GM12872 (cell line): ENCODE measurements at regions not wholly inside any gene's neighbourhood (a gene's known extent, or its start where the extent isn't known, plus 50 kb on each side); places are given as distances from the start of the nearest gene placed in this dataset.

Source experiments
- CTCF ChIP-seq: IDR thresholded peaks from 3 replicates; pipeline ENCODE4 v1.5.1; 2011; ENCODE audit warnings: low read depth, mild to moderate bottlenecking, low read length, moderate library complexity; ENCODE audit not compliant: insufficient read depth

- no peak for TF ChIP-seq CTCF
Measured at GRCh38 chr5:128711216-128711615, 173.2 kb upstream of the FBN2 start.

GRCh38 chr5:128714551-128714950 is 176.5 kb upstream of the FBN2 start:
- no peak for TF ChIP-seq CTCF

- TF ChIP-seq CTCF, result no peak
Measured at GRCh38 chr5:128722551-128722950, 184.5 kb upstream of the FBN2 start.

DNA sequence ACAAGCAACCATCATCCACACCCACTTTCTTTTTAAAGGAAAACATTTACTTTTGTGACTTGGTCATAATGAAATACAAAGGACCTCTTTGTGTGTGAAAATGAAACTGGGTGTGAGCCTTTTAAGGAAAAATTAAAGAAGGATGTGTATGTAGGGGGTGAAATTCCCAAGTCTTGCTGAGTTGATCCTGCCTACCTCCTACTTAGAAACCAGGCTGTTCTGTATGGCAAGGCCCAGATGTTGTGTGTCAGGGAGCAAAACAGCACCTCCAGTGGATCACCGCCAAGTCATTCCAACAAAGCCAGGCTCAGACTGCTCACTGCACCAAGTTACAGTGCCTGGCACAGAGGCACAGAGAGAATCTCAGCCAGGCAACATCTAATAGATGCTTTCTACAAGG is 198.5 kb upstream of the FBN2 start:
- no peak for TF ChIP-seq CTCF

- TF ChIP-seq CTCF, result no peak
Measured at GRCh38 chr5:128749136-128749898, 211.3 kb upstream of the FBN2 start.

DNA sequence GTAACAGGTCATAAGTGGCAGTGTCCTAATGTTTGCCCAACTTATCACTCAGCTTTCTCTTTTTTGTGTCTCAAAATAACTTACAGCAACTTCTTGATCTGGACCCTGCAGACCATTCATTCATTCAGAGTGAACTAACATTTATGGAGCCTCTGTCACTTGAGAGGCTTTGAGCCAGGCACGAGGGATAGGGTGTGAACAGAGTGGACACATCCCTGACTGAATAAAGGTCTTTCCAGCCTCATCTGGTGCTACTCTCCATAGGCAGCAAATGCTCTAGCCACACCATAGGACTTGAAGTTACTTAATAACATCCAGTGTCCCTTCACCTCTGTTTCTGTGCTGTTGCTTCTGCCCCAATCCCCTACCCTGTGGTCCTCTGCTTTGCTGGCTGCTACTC is 212.1 kb upstream of the FBN2 start:
- no peak for TF ChIP-seq CTCF

- TF ChIP-seq CTCF, result no peak
Measured at GRCh38 chr5:128757196-128757959, 207.9 kb upstream of the SLC27A6 start.
